ENCODE measurements at regions not wholly inside any gene's neighbourhood (a gene's known extent, or its start where the extent isn't known, plus 50 kb on each side); places are given as distances from the start of the nearest gene placed in this dataset.
"Not testable (repeated sequence)": the region's sequence is repeated elsewhere in the genome, so short reads cannot be mapped to it uniquely, and the experiment has no call there.

DNA sequence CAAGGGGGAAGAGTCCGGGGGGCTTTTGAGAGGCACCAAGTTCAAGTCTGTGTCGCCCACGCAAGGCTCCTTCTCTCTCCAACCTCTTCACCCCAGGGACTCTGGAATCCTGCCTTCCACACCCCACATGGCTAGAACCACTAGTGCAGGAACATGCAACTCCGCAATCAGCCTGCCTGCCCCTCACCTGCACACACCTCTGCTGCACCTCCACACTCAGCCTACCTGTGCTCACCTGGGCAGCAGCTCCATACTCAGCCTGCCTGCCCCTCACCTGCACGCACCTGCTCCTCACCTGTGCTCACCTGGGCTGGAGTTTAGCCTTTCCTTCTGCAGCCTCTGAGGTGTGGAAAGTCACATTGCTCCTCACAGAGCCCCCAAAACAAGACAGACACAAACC lies 277.4 kb downstream of the NDUFA10 start:
- DNase-seq (ENCODE audit: low read depth in 1 of 2, low spot score in 1 of 2): no peak

GRCh38 chr2:239747274-239747673 lies 277.9 kb downstream of the NDUFA10 start:
- DNase-seq (ENCODE audit: low read depth in 1 of 2, low spot score in 1 of 2): no peak

- DNase-seq (ENCODE audit: low read depth in 1 of 2, low spot score in 1 of 2): no peak
Observed at GRCh38 chr2:239746559-239747246, 278.4 kb downstream of the NDUFA10 start.

GRCh38 chr2:239745386-239746227 lies 279.5 kb downstream of the NDUFA10 start:
- no peak for DNase-seq (ENCODE audit: low read depth in 1 of 2, low spot score in 1 of 2)

DNA sequence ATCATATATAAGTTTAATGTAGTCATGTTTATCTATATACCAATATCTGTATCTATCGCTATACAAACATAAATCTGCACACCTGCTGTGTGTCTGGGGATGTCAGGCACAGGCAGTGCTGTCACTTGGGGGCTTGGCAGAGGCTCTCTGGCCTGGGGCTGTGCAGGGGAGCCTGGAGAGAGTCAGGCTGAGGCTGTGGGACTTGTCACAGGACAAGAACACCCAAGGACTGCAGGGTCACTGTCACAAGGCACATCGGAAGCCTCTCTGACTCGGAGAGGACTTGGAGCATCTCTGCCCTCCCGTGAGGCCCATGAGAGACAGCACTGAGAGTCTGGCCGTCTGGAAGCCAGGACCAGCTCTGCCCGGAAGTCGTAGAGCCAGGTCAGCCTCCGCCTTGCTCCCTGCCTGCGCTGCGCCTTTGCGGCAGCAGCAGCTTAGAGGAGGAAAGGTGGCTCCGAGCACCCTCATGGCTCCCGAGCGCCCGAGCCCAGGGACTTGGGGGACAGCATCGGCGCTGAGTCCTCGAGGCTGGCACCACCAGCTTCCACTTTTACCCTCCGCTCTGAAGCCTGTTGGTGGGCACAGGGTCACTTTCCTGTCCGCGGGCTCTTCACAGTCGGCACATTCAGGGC lies 280.3 kb downstream of the NDUFA10 start:
- DNase-seq (ENCODE audit: low read depth in 1 of 2, low spot score in 1 of 2): no peak

- no peak for DNase-seq (ENCODE audit: low read depth in 1 of 2, low spot score in 1 of 2)
Observed at GRCh38 chr2:239743206-239743605, 281.9 kb downstream of the NDUFA10 start.

- no peak for DNase-seq (ENCODE audit: low read depth in 1 of 2, low spot score in 1 of 2)
Observed at GRCh38 chr2:239742377-239742776, 282.8 kb downstream of the NDUFA10 start.

DNA sequence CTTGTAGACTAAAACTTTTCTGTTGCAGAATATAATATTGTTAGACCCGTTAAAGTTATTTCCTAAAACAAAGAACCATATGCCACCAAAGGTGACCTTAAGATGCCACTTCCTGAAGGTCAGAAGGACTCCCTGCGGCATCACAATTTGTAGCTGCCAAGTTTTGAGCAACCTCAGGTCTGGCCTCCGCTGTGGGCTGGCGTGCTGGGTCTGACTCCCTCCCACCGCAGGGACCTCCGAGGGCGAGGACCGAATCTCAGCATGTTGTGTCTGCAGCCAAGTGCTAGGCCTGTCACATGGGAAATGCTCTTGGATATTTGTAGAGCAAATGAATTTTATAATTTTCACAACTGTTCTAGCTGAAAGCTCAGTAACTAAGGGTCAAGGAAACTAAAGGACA lies 285.9 kb downstream of the NDUFA10 start:
- DNase-seq (ENCODE audit: low read depth in 1 of 2, low spot score in 1 of 2): no peak

DNA sequence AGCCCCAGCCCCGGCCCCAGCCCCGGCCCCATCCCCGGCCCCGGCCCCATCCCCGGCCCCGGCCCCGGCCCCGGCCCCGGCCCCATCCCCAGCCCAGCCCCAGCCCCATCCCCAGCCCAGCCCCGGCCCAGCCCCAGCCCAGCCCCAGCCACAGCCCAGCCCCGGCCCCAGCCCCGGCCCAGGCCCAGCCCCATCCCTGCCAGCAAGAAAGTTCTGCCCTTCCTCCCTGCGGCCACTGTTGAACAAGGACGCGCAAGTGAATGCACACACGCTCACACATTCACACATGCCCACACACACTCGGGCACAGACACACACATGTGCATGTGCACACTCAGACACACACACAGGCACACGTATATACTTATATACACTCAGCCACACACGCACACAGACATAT lies 287.0 kb downstream of the NDUFA10 start:
- DNase-seq (ENCODE audit: low read depth in 1 of 2, low spot score in 1 of 2): no peak

DNA sequence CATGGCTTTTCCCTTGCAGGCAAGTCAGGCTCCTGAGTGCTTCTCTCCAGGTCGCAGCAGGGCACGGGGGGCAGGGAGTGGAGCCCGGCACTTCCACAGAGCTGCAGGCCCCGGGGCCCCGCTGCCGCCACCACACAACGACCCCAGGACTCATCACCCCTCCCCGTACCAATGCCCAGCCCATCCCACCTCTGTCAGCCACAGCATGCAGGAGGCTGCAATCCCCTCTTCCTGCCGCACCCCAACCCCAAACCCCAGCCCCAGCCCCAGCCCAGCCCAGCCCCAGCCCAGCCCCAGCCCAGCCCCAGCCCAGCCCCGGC lies 288.0 kb downstream of the NDUFA10 start:
- no peak for DNase-seq (ENCODE audit: low read depth in 1 of 2, low spot score in 1 of 2)

DNA sequence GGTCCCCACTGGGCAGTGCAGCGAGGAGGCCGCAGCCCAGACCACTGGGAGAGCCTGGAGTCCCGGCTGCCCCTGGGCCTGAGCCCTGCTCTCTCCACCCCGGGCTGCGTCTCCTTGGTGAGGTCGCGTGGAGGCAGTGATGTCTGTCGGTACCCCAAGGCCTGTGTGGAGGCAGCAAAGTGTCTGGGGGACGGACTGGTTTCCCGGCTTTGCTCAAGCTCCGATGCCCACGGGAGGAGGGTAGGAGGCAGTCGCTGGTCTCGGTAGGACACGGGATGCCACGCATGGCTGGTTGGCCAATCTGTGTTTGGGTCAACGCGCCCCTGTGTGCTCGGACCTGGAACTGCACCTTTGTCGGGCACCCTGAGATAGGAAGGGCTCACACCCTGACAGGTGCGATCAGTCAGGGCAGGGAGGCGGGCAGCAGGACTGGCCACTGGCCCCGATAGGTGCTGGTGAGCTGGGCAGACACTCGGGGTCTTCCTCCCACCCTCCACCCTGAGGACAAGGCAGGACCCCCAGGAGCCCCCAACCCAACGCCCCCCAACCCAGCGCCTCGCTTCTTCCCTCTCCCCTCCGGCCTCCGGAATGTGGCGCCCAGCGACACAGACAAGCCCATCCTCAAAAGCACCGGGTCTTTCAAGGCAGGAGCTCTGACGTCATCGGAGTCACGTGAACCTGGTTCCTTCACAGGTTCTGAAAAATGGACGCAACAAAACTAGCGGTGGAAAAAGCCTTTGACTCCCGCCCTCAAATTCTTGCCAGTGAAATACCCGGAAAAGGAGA lies 288.6 kb downstream of the NDUFA10 start:
- DNase-seq (ENCODE audit: low read depth in 1 of 2, low spot score in 1 of 2): no peak

DNA sequence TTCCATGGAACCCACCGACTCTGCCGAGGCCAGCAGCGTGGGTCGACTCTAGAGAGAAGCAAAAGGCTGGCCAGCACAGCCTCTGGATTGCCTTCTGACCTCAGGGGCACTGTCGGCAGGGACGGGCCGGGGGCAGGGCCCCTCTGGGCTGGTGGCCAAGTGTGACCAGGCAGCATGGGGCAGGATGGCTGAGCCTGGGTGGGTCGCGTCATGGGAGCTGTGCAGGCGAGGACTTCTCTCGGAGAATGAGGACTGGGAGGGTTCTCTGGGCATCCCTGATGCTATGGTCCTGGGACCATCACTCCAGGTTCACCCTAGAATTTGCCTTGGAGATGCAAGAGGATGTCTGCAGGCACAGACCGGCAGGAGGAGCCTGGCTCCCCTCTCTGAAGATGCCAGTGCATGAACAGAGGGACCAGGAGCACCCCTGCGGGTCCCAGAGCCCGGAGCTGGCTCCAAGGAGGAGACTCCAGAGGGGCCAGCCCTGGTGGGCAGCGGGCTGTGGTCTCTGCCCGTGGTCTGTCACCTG lies 289.2 kb downstream of the NDUFA10 start:
- no peak for DNase-seq (ENCODE audit: low read depth in 1 of 2, low spot score in 1 of 2)

GRCh38 chr2:239735131-239735828 lies 289.9 kb downstream of the NDUFA10 start:
- DNase-seq (ENCODE audit: low read depth in 1 of 2, low spot score in 1 of 2): no peak

DNA sequence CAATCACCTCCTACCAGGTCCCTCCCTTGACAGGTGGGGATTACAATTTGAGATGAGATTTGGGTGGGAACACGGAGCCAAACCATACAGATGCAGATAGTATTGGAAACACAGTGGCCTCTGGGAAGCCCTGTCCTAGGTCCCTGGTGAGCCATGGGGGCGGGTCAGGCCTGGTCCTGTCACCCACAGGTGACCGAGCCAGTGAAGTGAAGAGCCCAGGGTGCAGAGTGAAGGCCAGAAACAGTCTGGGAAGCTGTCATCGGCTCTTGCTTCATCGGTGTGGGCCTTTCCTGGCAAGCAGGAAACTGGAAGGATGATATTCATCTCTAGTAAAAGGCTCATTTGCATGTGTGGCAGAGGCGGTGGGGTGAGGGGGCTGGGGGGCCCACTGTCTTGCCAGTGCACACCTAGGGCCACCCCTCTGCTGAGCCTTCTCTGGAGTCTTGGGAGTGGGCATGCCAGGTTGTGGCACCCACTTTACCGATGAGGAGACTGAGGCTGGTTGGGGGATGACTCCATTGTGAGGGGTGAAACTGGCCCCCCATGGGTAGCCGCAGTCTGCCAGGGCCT lies 290.6 kb downstream of the NDUFA10 start:
- no peak for DNase-seq (ENCODE audit: low read depth in 1 of 2, low spot score in 1 of 2)

- no peak for DNase-seq (ENCODE audit: low read depth in 1 of 2, low spot score in 1 of 2)
Observed at GRCh38 chr2:239732666-239733010, 292.5 kb downstream of the NDUFA10 start.

DNA sequence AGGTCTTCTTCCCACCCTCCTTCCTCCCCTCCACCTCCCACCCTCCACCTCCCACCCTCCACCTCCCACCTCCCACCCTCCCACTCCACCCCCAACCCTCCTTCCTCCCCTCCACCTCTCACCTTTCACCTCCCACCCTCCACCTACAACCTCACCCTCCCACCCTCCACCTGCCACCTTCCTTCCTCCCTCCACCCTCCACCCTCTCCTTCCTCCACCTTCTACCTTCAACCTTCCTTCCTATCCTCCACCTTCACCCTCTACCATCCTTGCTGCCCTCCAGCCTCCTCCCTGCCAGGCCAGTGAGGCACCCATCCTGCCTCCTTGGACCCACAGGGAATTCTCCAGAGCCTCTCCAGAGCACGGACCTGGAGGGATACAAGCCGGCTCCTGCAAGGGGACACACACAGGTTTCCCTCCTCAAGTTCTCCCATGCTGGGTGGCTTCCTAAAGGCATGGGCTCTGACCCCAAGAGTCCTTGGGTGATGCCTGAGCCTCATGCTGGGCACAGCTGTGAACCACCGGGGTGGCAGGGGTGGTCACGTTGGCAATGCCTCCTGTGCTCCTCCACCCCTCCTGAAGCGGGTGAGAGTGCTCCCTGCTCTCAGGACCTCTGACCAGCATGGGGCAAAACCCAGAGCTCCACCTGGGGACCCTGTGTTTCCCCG lies 293.0 kb downstream of the NDUFA10 start:
- no peak for DNase-seq (ENCODE audit: low read depth in 1 of 2, low spot score in 1 of 2)

GRCh38 chr2:239731422-239731821 lies 293.7 kb downstream of the NDUFA10 start:
- DNase-seq (ENCODE audit: low read depth in 1 of 2, low spot score in 1 of 2): no peak

DNA sequence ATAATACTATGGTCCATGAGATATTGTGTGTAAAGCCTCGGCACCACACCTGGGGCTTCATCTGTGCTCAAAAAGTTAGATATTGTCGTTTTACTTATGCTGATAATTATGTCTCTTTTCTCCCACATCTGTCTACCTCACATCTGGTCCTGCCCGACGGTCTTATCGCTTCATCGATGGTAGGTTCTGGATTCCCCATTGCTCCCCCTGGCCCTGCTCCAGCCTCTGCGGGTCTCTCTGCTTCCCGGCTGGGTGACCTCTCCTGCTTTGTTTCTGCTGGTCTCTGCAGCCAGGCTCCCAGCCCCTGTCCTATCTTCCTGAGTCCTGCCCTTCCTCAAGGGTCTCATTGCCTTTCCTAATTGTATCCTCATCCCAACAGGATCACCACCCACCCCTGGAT lies 294.2 kb downstream of the NDUFA10 start:
- DNase-seq (ENCODE audit: low read depth in 1 of 2, low spot score in 1 of 2): no peak

GRCh38 chr2:239730567-239730882 lies 294.6 kb downstream of the NDUFA10 start:
- not testable (repeated sequence) for DNase-seq (ENCODE audit: low read depth in 1 of 2, low spot score in 1 of 2)

Measured in activated CD4-positive, alpha-beta T cell treated with anti-CD3 and anti-CD28 coated beads, Interleukin-2, amount 50 U/mL, for 24 hours (primary cell).